Chondrocyte (in vitro differentiated cells): ENCODE measurements at regions not wholly inside any gene's neighbourhood (a gene's known extent, or its start where the extent isn't known, plus 50 kb on each side); places are given as distances from the start of the nearest gene placed in this dataset.

Experiments used
- DNase-seq: peaks from one replicate; pipeline ENCODE4 v3.0.0; 2021; ENCODE audit warnings: mixed read lengths, low spot score
- H3K27ac Mint-ChIP-seq: one replicate; pipeline ENCODE4 v1.8.0; 2021; ENCODE audit warnings: mild to moderate bottlenecking, moderate library complexity, mixed read lengths; ENCODE audit not compliant: unreplicated experiment
- H3K27me3 Mint-ChIP-seq: 2 replicates; pipeline ENCODE4 v1.8.0; 2021; ENCODE audit warnings: low read depth, mixed read lengths
- H3K36me3 Mint-ChIP-seq: 2 replicates; pipeline ENCODE4 v1.8.0; 2021; ENCODE audit warnings: low read depth, mixed read lengths
- H3K4me1 Mint-ChIP-seq: 2 replicates; pipeline ENCODE4 v1.8.0; 2021; ENCODE audit warnings: low read depth, mild to moderate bottlenecking, mixed read lengths
- H3K4me3 Mint-ChIP-seq: one replicate; pipeline ENCODE4 v1.8.0; 2021; ENCODE audit warnings: mild to moderate bottlenecking, moderate library complexity, mixed read lengths; ENCODE audit not compliant: unreplicated experiment
- H3K9me3 Mint-ChIP-seq: 2 replicates; pipeline ENCODE4 v1.8.0; 2021; ENCODE audit warnings: low read depth, mixed read lengths
- CTCF ChIP-seq: fragments of 200-600 bp; sonication (generic); IDR thresholded peaks from 2 replicates; pipeline ENCODE4 v1.5.0; 2021; ENCODE audit warnings: antibody characterized with exemption, mild to moderate bottlenecking, moderate library complexity

- DNase-seq, result no peak
- Mint-ChIP-seq H3K4me1 (peaks cover 31% of the 10 kb centered on the region), H3K27ac (no peak overlapping the region), H3K36me3 (no peaks in the 10 kb centered on the region), H3K4me3 (no peak overlapping the region), H3K27me3 (no peaks in the 10 kb centered on the region), H3K9me3 (no peaks in the 10 kb centered on the region)
- no peak for TF ChIP-seq CTCF
These were observed 94.5 kb upstream of the EFNA5 start for GRCh38 chr5:107764976-107765804.

- TF ChIP-seq CTCF, result no peak
- no peak overlapping the region for H3K4me3 Mint-ChIP-seq
- H3K9me3 Mint-ChIP-seq, result no peaks in the 10 kb centered on the region
- no peaks in the 10 kb centered on the region for H3K36me3 Mint-ChIP-seq
- peaks cover 33% of the 10 kb centered on the region for H3K4me1 Mint-ChIP-seq
- no peaks in the 10 kb centered on the region for H3K27me3 Mint-ChIP-seq
- H3K27ac Mint-ChIP-seq, result no peak overlapping the region
- no peak for DNase-seq
These were observed 93.5 kb upstream of the EFNA5 start for GRCh38 chr5:107764282-107764681.

- H3K27ac Mint-ChIP-seq, result no peak overlapping the region
- H3K9me3 Mint-ChIP-seq, result peaks cover 6% of the 10 kb centered on the region
- no peak for TF ChIP-seq CTCF
- H3K4me3 Mint-ChIP-seq, result no peak overlapping the region
- peaks cover 1% of the 10 kb centered on the region for H3K36me3 Mint-ChIP-seq
- H3K4me1 Mint-ChIP-seq, result no peaks in the 10 kb centered on the region
- no peaks in the 10 kb centered on the region for H3K27me3 Mint-ChIP-seq
- no peak for DNase-seq
These were observed 82.7 kb upstream of the EFNA5 start for GRCh38 chr5:107753427-107753826.

- TF ChIP-seq CTCF, result no peak
- no peak overlapping the region for H3K27ac Mint-ChIP-seq
- peaks cover 19% of the 10 kb centered on the region for H3K4me1 Mint-ChIP-seq
- H3K4me3 Mint-ChIP-seq, result no peak overlapping the region
- H3K27me3 Mint-ChIP-seq, result no peaks in the 10 kb centered on the region
- H3K9me3 Mint-ChIP-seq, result peaks cover 8% of the 10 kb centered on the region
- no peak for DNase-seq
- no peaks in the 10 kb centered on the region for H3K36me3 Mint-ChIP-seq
These were observed 73.9 kb upstream of the EFNA5 start for GRCh38 chr5:107744418-107745330.

GRCh38 chr5:107743373-107744000 is 72.8 kb upstream of the EFNA5 start:
- no peak for TF ChIP-seq CTCF
- no peaks in the 10 kb centered on the region for H3K27me3 Mint-ChIP-seq
- H3K4me3 Mint-ChIP-seq, result no peak overlapping the region
- H3K4me1 Mint-ChIP-seq, result peaks cover 19% of the 10 kb centered on the region
- no peak for DNase-seq
- no peaks in the 10 kb centered on the region for H3K36me3 Mint-ChIP-seq
- peak overlapping the region; percentile 4 for H3K27ac Mint-ChIP-seq
- peaks cover 8% of the 10 kb centered on the region for H3K9me3 Mint-ChIP-seq
